ENCODE measurements at regions not wholly inside any gene's neighbourhood (a gene's known extent, or its start where the extent isn't known, plus 50 kb on each side); places are given as distances from the start of the nearest gene placed in this dataset.

DNA sequence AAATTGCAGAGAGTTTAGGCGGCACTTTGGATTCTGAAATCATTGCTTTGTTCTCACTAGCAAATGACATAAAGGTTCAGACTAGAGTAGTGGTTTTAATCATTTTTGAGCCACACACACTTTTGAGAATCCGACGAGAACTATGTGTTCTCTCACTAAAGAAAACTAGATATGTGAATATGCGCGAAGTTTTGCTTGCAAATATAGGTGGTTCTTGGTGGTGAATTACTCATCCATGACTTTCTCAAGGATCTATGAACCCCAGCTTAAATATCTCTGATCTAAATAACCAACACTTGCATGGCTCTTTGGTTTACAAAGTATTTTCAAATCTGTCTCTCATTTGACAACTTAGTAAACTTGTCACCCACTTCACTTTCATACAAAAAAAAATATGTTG, 54.8 kb downstream of the NOG start:
- no peak for FAIRE-seq

DNA sequence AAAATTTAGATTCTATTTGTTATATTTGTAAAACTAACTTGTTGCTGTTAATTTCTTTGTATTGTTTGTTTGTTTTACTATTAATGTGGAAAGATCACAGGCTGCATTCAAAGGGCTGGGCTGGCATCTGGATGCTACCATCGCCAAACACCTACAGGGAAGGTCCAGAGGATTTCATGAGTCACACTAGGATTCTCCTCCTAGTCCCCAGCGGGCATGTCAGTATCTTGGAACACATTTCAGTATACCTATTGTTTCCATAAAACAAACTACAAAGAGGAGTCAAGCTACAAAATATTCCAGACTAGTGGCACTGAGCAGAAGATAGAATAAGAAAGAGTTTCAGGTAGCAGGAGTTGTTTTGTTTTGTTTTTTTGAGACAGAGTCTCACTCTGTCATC, 55.3 kb downstream of the NOG start:
- no peak for FAIRE-seq

DNA sequence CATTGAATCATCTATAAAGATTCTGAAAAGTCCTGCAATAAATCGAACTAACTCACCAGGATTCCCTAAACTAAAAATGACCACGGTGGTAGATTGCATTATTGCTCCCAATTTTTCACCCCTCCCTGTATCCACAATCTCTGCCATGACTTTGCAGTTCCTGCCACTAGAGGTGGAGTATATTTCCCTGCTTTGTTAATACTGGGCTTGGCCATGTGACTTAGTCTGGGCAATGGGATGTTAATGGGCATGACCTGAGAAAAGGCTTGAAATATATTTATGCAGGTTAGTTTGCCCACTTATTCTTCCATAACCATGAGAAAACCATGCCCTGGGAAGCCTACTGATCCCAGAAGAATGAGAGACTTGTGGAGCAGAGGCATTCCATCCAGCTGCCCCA, 59.1 kb downstream of the NOG start:
- FAIRE-seq: no peak

- FAIRE-seq: no peak
These were observed 60.4 kb downstream of the NOG start for GRCh38 chr17:56653877-56654276.

DNA sequence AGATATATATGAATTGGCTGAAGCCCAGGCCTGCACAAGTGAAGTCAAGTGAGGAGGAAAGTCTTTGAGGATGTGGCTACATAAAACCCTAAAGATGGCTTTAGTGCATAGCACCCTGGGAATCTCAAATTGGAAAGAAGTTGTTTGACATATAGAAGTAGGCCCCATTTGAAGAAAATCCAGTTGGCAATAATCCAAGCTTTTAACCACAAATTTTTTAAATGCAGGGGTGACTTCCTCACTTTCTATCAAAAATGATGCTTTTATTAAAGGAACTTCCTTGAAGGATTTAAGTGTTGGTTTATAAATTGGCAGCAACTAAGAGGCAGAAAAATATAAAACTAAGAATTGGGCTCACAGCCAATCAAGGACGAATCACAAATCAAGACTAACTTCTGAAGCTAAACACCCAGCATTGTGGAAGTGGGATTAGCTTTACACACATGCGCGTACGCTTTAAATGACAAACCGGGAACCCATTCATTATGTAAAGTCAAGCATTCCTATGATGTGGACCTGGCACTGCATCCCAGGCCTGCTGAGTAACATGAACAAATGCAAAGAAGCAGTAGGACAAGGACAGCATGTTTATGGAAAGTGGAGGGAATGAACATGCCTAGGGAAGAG, 63.3 kb downstream of the NOG start:
- no peak for FAIRE-seq

DNA sequence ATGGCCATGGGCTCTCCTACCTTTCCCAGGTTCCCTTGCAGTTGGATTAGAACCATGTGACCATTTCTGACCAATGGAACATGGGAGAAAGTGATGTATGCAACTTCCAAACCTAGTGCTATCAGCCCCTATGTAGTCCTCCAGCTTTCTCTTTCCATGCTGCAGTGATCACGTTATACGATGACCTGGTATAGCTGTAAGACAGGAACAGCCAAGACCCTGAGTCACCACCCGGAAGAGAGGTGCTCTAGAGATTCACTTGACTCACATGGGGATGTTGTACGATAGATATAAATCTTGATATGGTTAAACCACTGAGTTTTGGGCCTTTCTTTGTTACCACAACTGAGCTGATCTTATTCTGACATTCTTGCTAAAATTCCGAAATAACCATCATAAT, 65.1 kb downstream of the NOG start:
- FAIRE-seq: no peak

- FAIRE-seq: no peak
These were observed 66.1 kb downstream of the NOG start for GRCh38 chr17:56659622-56660021.

DNA sequence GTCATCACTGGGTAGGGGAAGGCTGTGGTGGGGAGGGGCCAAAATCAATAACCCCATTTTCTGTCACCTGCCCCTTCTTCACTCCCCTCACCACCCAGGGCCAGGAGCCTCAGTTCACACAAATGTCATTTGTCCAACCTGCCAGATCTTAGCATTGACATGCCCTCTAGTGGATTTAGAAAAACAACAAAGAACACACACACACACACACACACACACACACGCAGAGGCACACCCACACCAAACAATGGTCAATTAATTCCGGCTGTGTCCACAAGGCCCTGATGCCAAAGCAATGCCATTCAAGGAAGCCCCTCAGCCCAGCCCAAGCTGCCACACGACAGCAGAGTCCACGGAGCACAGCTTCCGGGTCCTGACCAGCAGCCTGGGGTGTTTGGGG, 68.4 kb downstream of the NOG start:
- FAIRE-seq: no peak

DNA sequence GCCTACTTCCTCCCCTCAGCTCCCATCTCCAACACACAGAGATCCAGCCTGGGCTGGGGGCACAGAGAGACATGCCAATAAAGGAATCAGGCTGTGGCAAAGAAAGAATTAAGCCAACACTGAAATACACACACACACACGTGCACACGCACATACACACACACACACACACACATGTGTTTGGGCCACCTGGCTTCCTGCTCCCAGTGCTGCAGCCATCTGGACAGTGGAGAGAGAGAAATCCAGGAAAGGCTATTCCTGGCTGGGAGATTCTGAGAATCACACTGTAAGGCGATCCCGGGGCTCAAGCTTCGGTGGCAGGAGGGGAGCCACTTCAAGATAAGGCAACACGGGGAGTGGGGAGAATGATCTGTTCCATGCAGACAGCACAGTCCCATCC, 72.4 kb downstream of the NOG start:
- FAIRE-seq: no peak

DNA sequence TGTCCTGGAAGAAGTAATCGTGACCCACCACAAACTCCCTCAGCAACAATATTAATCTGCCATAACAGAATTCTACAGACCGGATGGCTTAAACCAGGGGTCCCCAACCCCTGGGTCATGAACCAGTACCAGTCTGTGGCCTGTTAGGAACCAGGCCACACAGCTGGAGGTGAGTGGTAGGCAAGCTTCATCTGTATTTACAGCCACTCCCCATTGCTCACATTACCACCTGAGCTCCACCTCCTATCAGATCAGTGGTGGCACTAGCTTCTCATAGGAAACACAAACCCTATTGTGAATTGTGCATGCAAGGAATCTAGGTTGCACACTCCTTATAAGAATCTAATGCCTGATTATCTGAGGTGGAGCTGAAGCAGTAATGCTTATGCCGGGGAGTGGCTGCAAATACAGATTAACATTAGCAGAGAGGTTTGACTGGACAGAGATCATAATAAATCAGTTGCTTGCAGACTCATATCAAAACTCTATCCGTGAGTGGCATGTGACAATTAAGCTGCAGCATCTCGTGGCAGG, 74.5 kb downstream of the NOG start:
- no peak for FAIRE-seq

- FAIRE-seq: no peak
These were observed 78.7 kb downstream of the NOG start for GRCh38 chr17:56672195-56672594.

DNA sequence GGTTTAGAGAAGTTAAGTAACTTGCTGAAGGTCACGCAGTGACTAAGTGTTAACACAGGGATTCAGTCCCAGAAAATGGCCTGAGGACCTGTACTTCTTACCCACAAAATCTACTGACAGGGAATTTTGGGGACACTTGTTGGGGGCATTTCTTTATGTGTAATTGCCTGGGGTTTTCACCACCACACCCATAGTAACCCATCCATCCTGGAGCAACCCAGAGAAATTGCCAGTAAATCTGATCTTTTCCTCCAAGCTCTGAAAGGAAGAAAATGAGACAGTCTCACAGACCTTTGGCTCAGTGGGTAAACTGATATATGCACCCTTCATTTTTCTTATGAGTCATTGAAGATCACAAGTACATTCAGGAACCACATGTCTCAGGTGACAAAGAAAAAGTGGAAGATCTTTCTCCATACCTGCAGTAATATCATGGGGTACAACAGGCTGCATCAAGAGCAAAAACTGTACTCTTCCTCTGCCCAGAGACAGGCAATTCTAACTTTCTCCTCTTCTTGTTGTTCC, 81.0 kb downstream of the NOG start:
- no peak for FAIRE-seq

- FAIRE-seq: no peak
These were observed 82.6 kb downstream of the NOG start for GRCh38 chr17:56675876-56676660.

- no peak for FAIRE-seq
These were observed 83.3 kb downstream of the NOG start for GRCh38 chr17:56676810-56677209.

- no peak for FAIRE-seq
These were observed 85.0 kb downstream of the NOG start for GRCh38 chr17:56678249-56679114.

DNA sequence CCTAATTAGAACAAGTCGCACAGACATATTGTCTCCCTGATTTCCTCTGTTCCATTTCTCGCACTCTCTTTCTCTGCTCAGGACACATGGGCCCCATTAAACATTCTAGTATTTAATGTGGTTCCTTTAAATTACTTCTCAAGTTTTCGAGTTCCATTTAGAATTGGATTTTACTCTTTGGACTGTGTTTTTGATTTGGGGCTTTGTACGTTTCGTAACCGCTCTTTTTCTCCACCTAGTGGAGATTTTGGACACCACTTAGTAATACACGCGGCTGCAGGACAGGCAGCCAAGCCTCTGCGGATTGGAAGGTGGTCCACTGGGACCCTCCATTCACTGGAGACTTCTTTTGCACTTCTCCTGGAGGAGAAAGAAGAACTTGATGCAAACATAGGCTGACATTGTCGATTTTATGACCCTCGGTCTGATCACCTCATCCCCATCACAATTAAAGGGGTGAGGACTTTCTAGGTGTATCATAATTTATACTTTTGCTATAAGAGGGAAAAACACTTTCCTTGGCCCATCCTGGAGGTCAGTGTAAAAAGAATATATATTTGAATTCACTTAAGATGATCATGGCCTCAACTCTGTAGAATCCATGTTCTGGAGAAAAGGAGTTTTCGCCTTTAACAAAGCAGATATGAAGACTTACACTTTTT, 85.7 kb downstream of the NOG start:
- no peak for FAIRE-seq

GRCh38 chr17:56679777-56680422, 86.4 kb downstream of the NOG start:
- FAIRE-seq: no peak

DNA sequence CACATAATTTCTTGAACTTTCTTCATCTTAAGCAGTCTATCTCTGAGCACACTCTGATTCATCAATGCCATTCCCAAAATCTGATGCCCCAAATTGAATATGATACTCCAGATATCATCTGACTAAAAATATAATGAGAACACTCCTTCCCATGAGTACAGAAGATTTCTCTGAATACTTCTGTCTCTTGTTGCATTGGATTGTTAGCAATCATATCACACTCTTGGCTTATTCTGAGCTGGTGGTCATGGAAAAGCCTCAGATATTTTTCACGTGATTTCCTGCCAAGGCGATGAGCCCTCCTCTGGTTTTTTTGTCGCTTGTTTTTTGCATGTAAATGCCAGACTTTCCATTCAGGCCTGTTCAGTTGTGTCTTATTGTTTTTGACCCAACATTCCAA, 87.2 kb downstream of the NOG start:
- no peak for FAIRE-seq

DNA sequence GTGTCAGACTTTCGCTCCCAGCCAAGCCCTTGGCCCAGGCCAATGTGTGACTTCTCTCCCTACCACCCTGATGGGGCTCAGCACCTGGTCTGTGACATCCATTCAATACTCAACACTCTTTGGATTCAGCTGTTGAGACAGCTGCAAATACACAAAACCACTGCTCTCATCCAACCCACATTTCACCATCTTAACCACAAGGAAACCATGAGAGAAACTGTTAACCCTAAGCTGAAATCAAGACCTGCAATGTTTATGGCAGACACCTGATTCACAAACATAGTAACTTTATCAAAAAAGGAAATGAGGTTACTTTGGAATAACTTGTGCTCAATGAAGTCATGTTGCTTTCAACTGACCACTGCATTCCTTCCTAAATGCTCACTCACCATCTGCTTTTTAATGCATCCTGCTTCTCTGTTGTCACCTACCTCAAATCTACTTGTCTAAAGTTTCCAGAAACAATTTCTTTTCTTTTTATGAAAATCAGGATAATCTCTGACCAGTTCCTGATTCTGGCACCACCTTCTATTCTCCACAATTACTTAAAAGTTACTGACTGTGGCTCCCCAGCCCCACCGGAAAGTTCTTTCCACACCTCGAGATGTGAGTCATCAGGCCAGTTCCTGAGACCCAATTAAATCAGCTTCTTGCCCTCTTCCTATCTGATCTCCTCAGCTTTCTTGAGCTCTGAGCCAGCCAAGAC, 88.2 kb downstream of the NOG start:
- FAIRE-seq: no peak

DNA sequence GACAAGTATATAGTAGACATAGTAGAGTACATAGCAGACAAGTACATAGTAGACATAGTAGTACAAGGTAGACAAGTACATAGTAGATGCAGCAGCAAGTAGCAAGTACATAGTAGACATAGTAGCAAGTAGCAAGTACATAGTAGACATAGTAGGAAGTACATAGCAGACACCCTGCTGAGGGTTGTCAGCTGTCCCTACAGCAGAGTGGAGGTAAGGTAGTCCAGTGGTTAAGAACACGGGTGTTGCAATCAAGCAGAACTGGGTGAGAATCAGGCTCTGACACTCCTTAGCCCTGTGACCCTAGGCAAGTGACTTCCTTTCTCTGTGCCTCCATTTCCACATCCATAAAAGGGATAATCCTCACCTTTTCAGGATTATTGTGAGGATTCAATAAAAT, 94.7 kb downstream of the NOG start:
- FAIRE-seq: no peak

DNA sequence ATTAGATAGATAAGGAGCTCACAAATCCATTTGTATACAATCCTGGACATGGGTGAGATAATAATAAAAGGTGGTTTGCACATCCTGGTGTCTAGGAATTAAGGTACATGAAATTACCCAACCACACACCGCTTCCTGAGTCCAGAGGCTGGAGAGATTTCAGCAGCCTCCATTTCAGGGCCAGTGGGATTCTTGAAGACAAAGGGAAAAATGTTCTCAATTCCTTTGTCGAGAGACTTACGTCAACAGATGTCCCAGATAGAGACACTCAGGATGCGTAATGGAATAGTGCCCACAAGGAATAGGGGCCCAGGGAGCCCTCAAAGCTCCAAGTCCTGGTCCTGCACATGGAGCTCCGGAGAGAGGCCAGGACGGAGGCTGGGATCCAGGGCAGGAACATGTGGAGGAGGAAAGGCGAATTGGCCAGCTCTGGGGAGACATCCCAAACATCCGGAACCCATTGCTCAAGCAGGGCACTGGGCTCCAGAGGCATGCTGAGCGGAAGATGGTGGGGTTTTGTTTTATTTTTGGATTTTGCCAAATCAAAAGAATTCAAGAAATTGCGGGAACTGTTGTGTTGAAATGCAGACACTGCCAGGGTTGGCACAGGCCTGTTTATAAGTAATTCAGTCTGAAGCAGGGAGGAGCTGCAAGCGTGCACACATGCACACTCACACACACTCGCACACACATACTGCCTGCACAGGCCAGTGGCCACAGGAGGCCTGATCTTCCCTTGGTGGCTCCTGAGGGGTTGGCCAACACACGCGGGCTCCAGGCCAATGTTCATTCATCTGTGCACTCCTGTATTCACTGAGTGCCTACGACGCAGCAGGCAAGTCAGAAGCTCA, 97.2 kb downstream of the NOG start:
- no peak for FAIRE-seq

Measured in A204.1 (cell line).